GM12864 (cell line): ENCODE measurements at regions not wholly inside any gene's neighbourhood (a gene's known extent, or its start where the extent isn't known, plus 50 kb on each side); places are given as distances from the start of the nearest gene placed in this dataset.

ENCODE experiments used
- DNase-seq: peaks from one replicate; pipeline ENCODE4 v3.0.0-alpha.2; 2011; ENCODE audit warnings: low read depth
- H3K4me3 ChIP-seq: 2 replicates; pipeline ENCODE4 v1.5.1; 2011; ENCODE audit warnings: mild to moderate bottlenecking, low read depth, low read length, control low read depth
- TF ChIP-seq, protein P1 (sequence below): IDR thresholded peaks from 2 replicates; pipeline ENCODE4 v1.5.1; 2011; ENCODE audit warnings: low read depth, mild to moderate bottlenecking, moderate library complexity, low read length, control low read depth, inconsistent platforms; ENCODE audit errors: missing control alignments

DNA sequence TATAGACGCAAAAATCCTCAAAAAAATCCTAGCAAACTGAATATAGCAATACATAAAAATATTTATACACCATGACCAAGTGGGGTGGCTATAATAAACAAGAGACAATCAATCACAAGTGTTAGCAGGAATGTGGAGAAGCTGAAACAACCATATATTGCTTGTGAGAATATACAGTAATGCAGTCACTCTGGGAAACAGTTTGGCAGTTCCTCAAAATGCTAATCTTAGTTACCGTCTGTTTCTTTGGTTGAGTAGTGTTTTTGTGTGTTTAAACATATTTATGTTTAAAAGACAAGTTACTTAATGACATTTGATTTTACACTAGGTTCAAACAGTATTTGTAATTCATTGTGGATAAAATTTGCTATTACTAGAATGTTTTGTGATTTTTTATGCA lies 792.0 kb downstream of the LTN1 start:
- H3K4me3 ChIP-seq, result no peak overlapping the region
- DNase-seq, result no peak
- TF ChIP-seq, protein P1, sequence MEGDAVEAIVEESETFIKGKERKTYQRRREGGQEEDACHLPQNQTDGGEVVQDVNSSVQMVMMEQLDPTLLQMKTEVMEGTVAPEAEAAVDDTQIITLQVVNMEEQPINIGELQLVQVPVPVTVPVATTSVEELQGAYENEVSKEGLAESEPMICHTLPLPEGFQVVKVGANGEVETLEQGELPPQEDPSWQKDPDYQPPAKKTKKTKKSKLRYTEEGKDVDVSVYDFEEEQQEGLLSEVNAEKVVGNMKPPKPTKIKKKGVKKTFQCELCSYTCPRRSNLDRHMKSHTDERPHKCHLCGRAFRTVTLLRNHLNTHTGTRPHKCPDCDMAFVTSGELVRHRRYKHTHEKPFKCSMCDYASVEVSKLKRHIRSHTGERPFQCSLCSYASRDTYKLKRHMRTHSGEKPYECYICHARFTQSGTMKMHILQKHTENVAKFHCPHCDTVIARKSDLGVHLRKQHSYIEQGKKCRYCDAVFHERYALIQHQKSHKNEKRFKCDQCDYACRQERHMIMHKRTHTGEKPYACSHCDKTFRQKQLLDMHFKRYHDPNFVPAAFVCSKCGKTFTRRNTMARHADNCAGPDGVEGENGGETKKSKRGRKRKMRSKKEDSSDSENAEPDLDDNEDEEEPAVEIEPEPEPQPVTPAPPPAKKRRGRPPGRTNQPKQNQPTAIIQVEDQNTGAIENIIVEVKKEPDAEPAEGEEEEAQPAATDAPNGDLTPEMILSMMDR, result no peak

- no peak overlapping the region for H3K4me3 ChIP-seq
- no peak for DNase-seq
- TF ChIP-seq, protein P1, result no peak
Measured at GRCh38 chr21:28196981-28197380, 795.7 kb downstream of the LTN1 start.

DNA sequence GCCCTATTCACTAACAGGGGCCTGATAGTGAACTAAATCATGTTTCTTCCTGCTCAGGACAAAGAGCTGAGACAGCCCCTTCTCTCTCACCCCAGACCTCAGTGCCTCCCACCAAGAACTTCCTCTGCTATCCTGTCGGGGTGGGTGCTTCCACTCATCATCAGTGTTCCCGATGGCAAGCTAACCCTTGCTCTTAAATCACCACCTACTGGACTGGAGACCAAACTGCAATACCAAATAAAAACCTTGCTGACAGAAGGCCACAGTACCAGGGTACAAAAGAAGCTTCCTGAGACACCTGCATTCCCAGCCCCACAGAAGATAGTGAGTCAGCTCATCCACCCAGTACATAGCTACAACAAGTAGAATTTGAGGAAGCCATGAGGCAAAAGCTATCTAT lies 799.5 kb downstream of the LTN1 start:
- DNase-seq, result no peak
- TF ChIP-seq, protein P1, result no peak
- H3K4me3 ChIP-seq, result no peak overlapping the region

- TF ChIP-seq, protein P1, result no peak
- no peak for DNase-seq
- no peak overlapping the region for H3K4me3 ChIP-seq
Measured at GRCh38 chr21:28186604-28187003, 806.1 kb downstream of the LTN1 start.

DNA sequence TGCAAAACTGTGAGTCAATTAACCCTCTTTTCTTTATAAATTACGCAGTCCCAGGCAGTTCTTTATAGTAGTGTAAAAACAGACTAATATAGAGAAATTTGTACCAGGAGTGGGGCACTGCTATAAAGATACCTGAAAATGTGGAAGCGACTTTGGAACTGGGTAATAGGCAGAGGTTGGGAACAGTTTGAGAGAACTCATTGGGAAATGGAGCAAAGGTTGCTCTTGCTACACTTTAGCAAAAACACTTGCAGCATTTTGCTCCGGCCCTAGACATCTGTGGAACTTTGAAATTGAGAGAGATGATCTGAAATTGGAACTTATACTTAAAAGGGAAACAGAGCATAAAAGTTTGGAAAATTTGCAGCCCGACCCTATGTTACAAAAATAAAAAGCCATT lies 810.9 kb downstream of the LTN1 start:
- no peak for DNase-seq
- H3K4me3 ChIP-seq, result no peak overlapping the region
- TF ChIP-seq, protein P1, result no peak

DNA sequence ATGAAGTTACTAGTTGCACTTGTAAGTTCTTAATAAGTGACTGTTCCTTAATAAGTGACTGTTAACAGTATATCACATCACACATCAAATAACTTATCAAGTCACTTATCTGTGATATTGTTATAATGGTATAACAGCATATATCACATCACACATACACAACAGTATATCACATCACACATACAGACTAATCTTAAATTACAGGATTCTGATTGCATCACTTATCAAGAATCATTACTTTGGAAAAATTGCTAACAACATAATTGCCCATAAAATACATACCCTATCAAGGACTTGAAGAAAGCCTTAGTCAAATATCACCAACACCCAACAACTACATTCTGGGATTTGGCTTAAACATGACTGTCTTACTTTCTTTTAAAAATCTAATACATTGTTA lies 813.5 kb downstream of the LTN1 start:
- TF ChIP-seq, protein P1, result no peak
- no peak for DNase-seq
- no peak overlapping the region for H3K4me3 ChIP-seq

- H3K4me3 ChIP-seq, result no peak overlapping the region
- TF ChIP-seq, protein P1, result no peak
- no peak for DNase-seq
Measured at GRCh38 chr21:28177124-28177523, 815.6 kb downstream of the LTN1 start.
